ENCODE measurements at regions not wholly inside any gene's neighbourhood (a gene's known extent, or its start where the extent isn't known, plus 50 kb on each side); places are given as distances from the start of the nearest gene placed in this dataset.

GRCh38 chr4:179116581-179116980 lies 1674.3 kb upstream of the AGA start:
- Histone ChIP-seq H3K36me3 (ENCODE audit: control insufficient read depth, insufficient read depth, low read length) (no peaks in the 10 kb centered on the region), H4K91ac (ENCODE audit: insufficient read depth, low read depth, low read length) (no peak overlapping the region), H2BK15ac (ENCODE audit: low read depth, low read length) (no peak overlapping the region), H3K14ac (replicated peaks; ENCODE audit: low read depth, low read length) (no peak overlapping the region), H3K4me2 (ENCODE audit: low read depth, low read length) (no peak overlapping the region), H3K56ac (ENCODE audit: extremely low read depth, insufficient read depth, low read length) (no peak overlapping the region), H3K79me1 (ENCODE audit: low read depth in 1 of 2, low read length in 2 of 2) (no peaks in the 10 kb centered on the region), H2BK20ac (ENCODE audit: low read depth, low read length) (no peak overlapping the region), H3K27ac (ENCODE audit: insufficient read depth, low read length) (no peak overlapping the region), H3K4me3 (ENCODE audit: insufficient read depth, low read depth, low read length) (no peak overlapping the region), H2AK5ac (ENCODE audit: low read depth, low read length) (no peak overlapping the region), H2BK120ac (ENCODE audit: low read depth, low read length) (no peak overlapping the region), H3K27me3 (ENCODE audit: control insufficient read depth, insufficient read depth, low read length) (no peaks in the 10 kb centered on the region), H3K4me1 (ENCODE audit: control insufficient read depth, insufficient read depth, low read length) (no peaks in the 10 kb centered on the region; the same call in 1 of the 2 replicates), H3K9ac (ENCODE audit: low read depth, low read length) (no peak overlapping the region), H4K8ac (ENCODE audit: low read depth in 2 of 2, low read length in 2 of 2) (no peak overlapping the region), H2BK5ac (ENCODE audit: low read depth, low read length, poor library complexity, severe bottlenecking) (no peak overlapping the region), H3K9me3 (ENCODE audit: control insufficient read depth, insufficient read depth, low read length) (no peaks in the 10 kb centered on the region), H3K4ac (ENCODE audit: low read depth, low read length) (no peak overlapping the region), H3K23ac (ENCODE audit: low read depth, low read length) (no peak overlapping the region), H2AFZ (replicated peaks; ENCODE audit: low read length, poor library complexity) (no peak overlapping the region), H4K20me1 (ENCODE audit: insufficient read depth, low read length) (no peaks in the 10 kb centered on the region), H3K18ac (ENCODE audit: low read depth, low read length) (no peak overlapping the region), H3K9me1 (ENCODE audit: insufficient read depth, low read length) (no peaks in the 10 kb centered on the region), H2AK9ac (replicated peaks; ENCODE audit: low read depth, low read length, poor library complexity) (no peak overlapping the region), H4K5ac (ENCODE audit: low read depth, low read length) (no peak overlapping the region)
- WGBS, 2 experiments (ENCODE audit: extremely low coverage in 2 of 2, insufficient read length in 1 of 2), result 17% methylated on average over 2 of the region's 2 CpGs; no CpG with 5 or more reads in 1 of the 2 experiments
- ChIA-PET POLR2A (ENCODE audit: unreplicated experiment) (no interaction called here), CTCF (no interaction called here)
- in situ Hi-C loops (cut with MboI; ENCODE audit: low sequenced_read_pairs), result no loop called here
- dilution Hi-C loops (cut with HindIII; ENCODE audit: low sequenced_read_pairs, unreplicated experiment), result no loop called here
- TF ChIP-seq MAZ (IDR thresholded peaks at IDR 0.05; ENCODE audit: borderline replicate concordance, low read depth, low read length) (no peak), RAD21 (IDR thresholded peaks at IDR 0.05; ENCODE audit: low read length) (no peak), ELK1 (IDR thresholded peaks at IDR 0.05; ENCODE audit: borderline replicate concordance, low read depth, low read length) (no peak), SMC3 (IDR thresholded peaks at IDR 0.05; ENCODE audit: low read depth, low read length) (no peak), USF2 (IDR thresholded peaks at IDR 0.05; ENCODE audit: low read depth, low read length) (no peak), MAFK (IDR thresholded peaks at IDR 0.05; ENCODE audit: low read depth, low read length) (no peak), FOS (IDR thresholded peaks at IDR 0.05; ENCODE audit: low read depth, low read length) (no peak), RCOR1 (IDR thresholded peaks at IDR 0.05; ENCODE audit: insufficient replicate concordance, low read length) (no peak), BHLHE40 (IDR thresholded peaks at IDR 0.05; ENCODE audit: low read depth, low read length) (no peak), CTCF (conservative IDR thresholded peaks at IDR 0.05; ENCODE audit: low read depth, low read length) (no peak), NFE2L2 (IDR thresholded peaks at IDR 0.05; ENCODE audit: low read depth, low read length) (no peak), CEBPB (IDR thresholded peaks at IDR 0.05; ENCODE audit: low read depth, low read length) (no peak), MXI1 (IDR thresholded peaks at IDR 0.05; ENCODE audit: borderline replicate concordance, low read depth, low read length) (no peak), POLR2A (IDR thresholded peaks at IDR 0.05; ENCODE audit: low read depth, low read length) (no peak), RFX5 (IDR thresholded peaks at IDR 0.05; ENCODE audit: low read depth, low read length) (no peak), CHD1 (IDR thresholded peaks at IDR 0.05; ENCODE audit: low read depth, low read length) (no peak)
- intact Hi-C loops (cut with micrococcal nuclease), result no loop called here
- ATAC-seq (ENCODE audit: low read depth) (no peak), DNase-seq (no peak)
- no TSS peak for BruUV-seq (replicated peaks)

Data from IMR-90 (cell line).